Fibroblast of lung (primary cell): ENCODE measurements at regions not wholly inside any gene's neighbourhood (a gene's known extent, or its start where the extent isn't known, plus 50 kb on each side); places are given as distances from the start of the nearest gene placed in this dataset.

Experiments
- DNase-seq, 2 donors: peaks; one replicate each; pipeline versions ENCODE4 v3.0.0 to v3.0.0-alpha.2; 2010; ENCODE audit warnings: low read depth in 2 of 2
- H2AFZ ChIP-seq: 2 replicates; pipeline ENCODE4 v1.5.1; 2012; ENCODE audit warnings: low read length, control low read depth, inconsistent platforms
- H3K27ac ChIP-seq: 2 replicates; pipeline ENCODE4 v1.5.1; 2011; ENCODE audit warnings: low read length, control low read depth; ENCODE audit not compliant: insufficient read depth
- H3K27me3 ChIP-seq: 2 replicates; pipeline ENCODE4 v1.5.1; 2011; ENCODE audit warnings: mild to moderate bottlenecking, low read length; ENCODE audit not compliant: control insufficient read depth, insufficient read depth
- H3K36me3 ChIP-seq: 2 replicates; pipeline ENCODE4 v1.5.1; 2011; ENCODE audit warnings: low read length; ENCODE audit not compliant: control insufficient read depth, insufficient read depth
- H3K4me1 ChIP-seq: 2 replicates; pipeline ENCODE4 v1.5.1; 2011; ENCODE audit warnings: low read length; ENCODE audit not compliant: control insufficient read depth, insufficient read depth; ENCODE audit errors: extremely low read depth
- H3K4me2 ChIP-seq: 2 replicates; pipeline ENCODE4 v1.5.1; 2011; ENCODE audit warnings: low read length, control low read depth; ENCODE audit not compliant: insufficient read depth; ENCODE audit errors: extremely low read depth
- H3K4me3 ChIP-seq, 4 experiments: fragments of 200-600 bp in 1 of 4; sonication (generic) in 1 of 4; replicated peaks in 1 of 4; 2 replicates each; pipeline ENCODE4 v1.5.1; 2011 to 2016; ENCODE audit warnings: low read length in 4 of 4, low read depth in 3 of 4, mild to moderate bottlenecking in 3 of 4, control low read depth in 2 of 4, inconsistent platforms in 1 of 4, mixed read lengths in 1 of 4; ENCODE audit not compliant: insufficient read depth in 1 of 4; ENCODE audit errors: control extremely low read depth in 1 of 4
- H3K79me2 ChIP-seq: 2 replicates; pipeline ENCODE4 v1.5.1; 2012; ENCODE audit warnings: mild to moderate bottlenecking, low read length, inconsistent platforms; ENCODE audit not compliant: control insufficient read depth, insufficient read depth
- H3K9ac ChIP-seq: 2 replicates; pipeline ENCODE4 v1.5.1; 2011; ENCODE audit warnings: mild to moderate bottlenecking, low read length, control low read depth; ENCODE audit not compliant: insufficient read depth
- H3K9me3 ChIP-seq: 2 replicates; pipeline ENCODE4 v1.5.1; 2012; ENCODE audit warnings: low read depth, low read length; ENCODE audit not compliant: control insufficient read depth, insufficient read depth
- H4K20me1 ChIP-seq: 2 replicates; pipeline ENCODE4 v1.5.1; 2011; ENCODE audit warnings: low read length; ENCODE audit not compliant: control insufficient read depth, insufficient read depth; ENCODE audit errors: extremely low read depth
- CTCF ChIP-seq, 2 donors: IDR thresholded peaks in 1 of 2; conservative IDR thresholded peaks in 1 of 2; 1 replicate in 1 of 2; 2 replicates in 1 of 2; pipeline ENCODE4 v1.5.1; 2011 to 2012; ENCODE audit warnings: low read length in 2 of 2, control low read depth in 1 of 2, inconsistent platforms in 1 of 2, low read depth in 1 of 2, mild to moderate bottlenecking in 1 of 2
- EZH2 ChIP-seq: IDR thresholded peaks from 2 replicates; pipeline ENCODE4 v1.5.1; 2012; ENCODE audit warnings: low read length, control low read depth, mild to moderate bottlenecking; ENCODE audit errors: missing control alignments

GRCh38 chr14:101174980-101175606, 271.6 kb upstream of the RTL1 start:
- Histone ChIP-seq H2AFZ (no peak overlapping the region), H3K27ac (no peak overlapping the region)
- TF ChIP-seq CTCF (conservative IDR thresholded peaks at IDR 0.05 in 1 of 2, IDR thresholded peaks at IDR 0.05 in 1 of 2; ENCODE audit: low read depth in 1 of 2, low read length in 2 of 2) (no peak), EZH2 (no peak)

GRCh38 chr14:101175731-101176534, 272.4 kb upstream of the RTL1 start:
- no peak overlapping the region for H3K4me3 ChIP-seq
- H4K20me1 ChIP-seq: no peaks in the 10 kb centered on the region
- H2AFZ ChIP-seq: no peak overlapping the region
- H3K79me2 ChIP-seq: no peaks in the 10 kb centered on the region
- H3K9me3 ChIP-seq: no peaks in the 10 kb centered on the region
- H3K27ac ChIP-seq: no peak overlapping the region
- no peaks in the 10 kb centered on the region for H3K4me1 ChIP-seq
- no peak overlapping the region for H3K9ac ChIP-seq
- H3K27me3 ChIP-seq: no peaks in the 10 kb centered on the region
- DNase-seq: no peak
- H3K4me2 ChIP-seq: no peak overlapping the region
- TF ChIP-seq EZH2: no peak
- no peak for TF ChIP-seq CTCF (conservative IDR thresholded peaks at IDR 0.05 in 1 of 2, IDR thresholded peaks at IDR 0.05 in 1 of 2; ENCODE audit: low read depth in 1 of 2, low read length in 2 of 2)
- H3K36me3 ChIP-seq: no peaks in the 10 kb centered on the region

More at GRCh38 chr14:101174980-101175606, 271.6 kb upstream of the RTL1 start:
- Histone ChIP-seq H4K20me1 (no peaks in the 10 kb centered on the region), H3K9ac (no peak overlapping the region), H3K27me3 (no peaks in the 10 kb centered on the region), H3K9me3 (no peaks in the 10 kb centered on the region), H3K4me3 (no peak overlapping the region), H3K4me2 (no peak overlapping the region), H3K4me1 (no peaks in the 10 kb centered on the region), H3K79me2 (no peaks in the 10 kb centered on the region), H3K36me3 (no peaks in the 10 kb centered on the region)
- DNase-seq: no peak

GRCh38 chr14:101176535-101177205, 273.1 kb upstream of the RTL1 start:
- Histone ChIP-seq H3K79me2 (no peaks in the 10 kb centered on the region), H3K4me3 (no peak overlapping the region), H3K4me2 (no peak overlapping the region), H2AFZ (no peak overlapping the region), H3K9me3 (no peaks in the 10 kb centered on the region), H3K27me3 (no peaks in the 10 kb centered on the region), H3K27ac (no peak overlapping the region), H4K20me1 (no peaks in the 10 kb centered on the region), H3K9ac (no peak overlapping the region), H3K4me1 (no peaks in the 10 kb centered on the region), H3K36me3 (no peaks in the 10 kb centered on the region)
- DNase-seq: no peak
- no peak for TF ChIP-seq CTCF (conservative IDR thresholded peaks at IDR 0.05 in 1 of 2, IDR thresholded peaks at IDR 0.05 in 1 of 2; ENCODE audit: low read depth in 1 of 2, low read length in 2 of 2)
- no peak for TF ChIP-seq EZH2
